ENCODE measurements at regions not wholly inside any gene's neighbourhood (a gene's known extent, or its start where the extent isn't known, plus 50 kb on each side); places are given as distances from the start of the nearest gene placed in this dataset.

DNA sequence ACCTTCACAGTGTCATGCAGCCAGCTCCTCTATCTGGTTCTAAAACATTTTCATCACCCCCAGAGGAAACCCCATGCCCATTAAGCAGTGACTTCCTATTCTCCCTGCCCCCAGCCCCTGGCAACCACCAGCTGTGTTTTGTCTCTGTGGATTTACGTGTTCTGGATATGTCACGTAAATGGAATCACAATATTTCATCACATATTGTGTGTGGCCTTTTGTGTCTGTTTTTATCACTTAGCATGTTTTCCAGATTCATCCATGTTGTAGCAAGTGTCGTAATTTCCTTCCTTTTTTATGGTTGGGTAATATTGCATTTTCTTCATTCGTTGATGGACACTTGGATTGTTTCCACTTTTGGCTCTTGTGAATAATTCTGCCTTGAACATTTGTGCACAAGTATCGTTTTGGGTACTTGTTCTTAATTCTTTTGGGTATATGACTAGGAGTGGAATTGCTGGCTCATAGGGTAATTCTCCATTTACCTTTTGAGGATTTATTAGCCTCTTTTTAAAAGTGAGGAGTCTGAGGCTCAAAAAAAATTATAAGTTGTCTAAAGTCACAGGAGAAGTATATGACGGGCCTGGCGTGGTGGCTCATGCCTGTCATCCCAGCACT lies 127.0 kb downstream of the MRPS6 start:
- TF ChIP-seq, protein P1, sequence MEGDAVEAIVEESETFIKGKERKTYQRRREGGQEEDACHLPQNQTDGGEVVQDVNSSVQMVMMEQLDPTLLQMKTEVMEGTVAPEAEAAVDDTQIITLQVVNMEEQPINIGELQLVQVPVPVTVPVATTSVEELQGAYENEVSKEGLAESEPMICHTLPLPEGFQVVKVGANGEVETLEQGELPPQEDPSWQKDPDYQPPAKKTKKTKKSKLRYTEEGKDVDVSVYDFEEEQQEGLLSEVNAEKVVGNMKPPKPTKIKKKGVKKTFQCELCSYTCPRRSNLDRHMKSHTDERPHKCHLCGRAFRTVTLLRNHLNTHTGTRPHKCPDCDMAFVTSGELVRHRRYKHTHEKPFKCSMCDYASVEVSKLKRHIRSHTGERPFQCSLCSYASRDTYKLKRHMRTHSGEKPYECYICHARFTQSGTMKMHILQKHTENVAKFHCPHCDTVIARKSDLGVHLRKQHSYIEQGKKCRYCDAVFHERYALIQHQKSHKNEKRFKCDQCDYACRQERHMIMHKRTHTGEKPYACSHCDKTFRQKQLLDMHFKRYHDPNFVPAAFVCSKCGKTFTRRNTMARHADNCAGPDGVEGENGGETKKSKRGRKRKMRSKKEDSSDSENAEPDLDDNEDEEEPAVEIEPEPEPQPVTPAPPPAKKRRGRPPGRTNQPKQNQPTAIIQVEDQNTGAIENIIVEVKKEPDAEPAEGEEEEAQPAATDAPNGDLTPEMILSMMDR (IDR thresholded peaks at IDR 0.05; ENCODE audit: low read length, missing control alignments) = no peak
- peak; percentile 85 for DNase-seq (ENCODE audit: low read depth)
- no peak overlapping the region for H3K4me3 ChIP-seq (replicated peaks; ENCODE audit: low read depth, low read length)

DNA sequence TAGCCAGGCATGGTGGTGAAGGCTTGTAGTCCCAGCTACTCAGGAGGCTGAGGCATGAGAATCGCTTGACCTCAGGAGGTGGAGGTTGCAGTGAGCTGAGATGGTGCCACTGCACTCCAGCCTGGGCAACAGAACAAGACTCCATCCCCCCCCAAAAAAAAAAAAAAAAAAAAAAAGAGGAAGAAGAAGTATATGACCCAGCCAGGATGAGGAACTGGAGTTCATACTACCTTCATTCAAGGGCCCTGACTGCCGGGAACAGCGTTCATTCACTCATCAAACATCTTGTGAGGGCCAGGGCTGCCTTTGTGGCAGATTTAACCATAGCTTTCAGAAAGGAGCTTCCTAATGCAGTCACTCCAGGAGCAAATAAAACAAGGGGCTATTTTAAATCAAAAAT lies 127.6 kb downstream of the MRPS6 start:
- no peak for DNase-seq (ENCODE audit: low read depth)
- H3K4me3 ChIP-seq (replicated peaks; ENCODE audit: low read depth, low read length) = no peak overlapping the region
- TF ChIP-seq, protein P1 (IDR thresholded peaks at IDR 0.05; ENCODE audit: low read length, missing control alignments) = no peak

DNA sequence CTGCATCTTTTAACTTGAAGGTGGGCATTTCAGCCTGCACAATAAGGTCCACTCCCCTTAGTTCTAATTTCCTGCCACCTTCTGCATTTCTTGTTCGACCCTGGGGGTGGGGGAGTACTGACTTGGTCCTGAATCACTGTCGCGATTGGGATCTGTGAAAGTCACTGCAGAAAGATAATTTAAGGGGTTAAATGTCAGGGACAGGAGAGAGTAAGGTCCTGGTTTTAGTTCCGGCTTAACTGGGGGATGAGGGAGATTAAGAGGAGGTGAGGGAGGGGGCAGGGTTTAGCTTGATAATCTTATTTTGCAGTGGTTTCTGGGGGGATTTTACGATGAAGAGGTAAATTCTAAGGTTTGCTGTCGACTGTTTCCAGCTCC lies 128.1 kb downstream of the MRPS6 start:
- H3K4me3 ChIP-seq (replicated peaks; ENCODE audit: low read depth, low read length) = peak overlapping the region; percentile 52
- DNase-seq (ENCODE audit: low read depth) = no peak
- TF ChIP-seq, protein P1 (IDR thresholded peaks at IDR 0.05; ENCODE audit: low read length, missing control alignments) = no peak

DNA sequence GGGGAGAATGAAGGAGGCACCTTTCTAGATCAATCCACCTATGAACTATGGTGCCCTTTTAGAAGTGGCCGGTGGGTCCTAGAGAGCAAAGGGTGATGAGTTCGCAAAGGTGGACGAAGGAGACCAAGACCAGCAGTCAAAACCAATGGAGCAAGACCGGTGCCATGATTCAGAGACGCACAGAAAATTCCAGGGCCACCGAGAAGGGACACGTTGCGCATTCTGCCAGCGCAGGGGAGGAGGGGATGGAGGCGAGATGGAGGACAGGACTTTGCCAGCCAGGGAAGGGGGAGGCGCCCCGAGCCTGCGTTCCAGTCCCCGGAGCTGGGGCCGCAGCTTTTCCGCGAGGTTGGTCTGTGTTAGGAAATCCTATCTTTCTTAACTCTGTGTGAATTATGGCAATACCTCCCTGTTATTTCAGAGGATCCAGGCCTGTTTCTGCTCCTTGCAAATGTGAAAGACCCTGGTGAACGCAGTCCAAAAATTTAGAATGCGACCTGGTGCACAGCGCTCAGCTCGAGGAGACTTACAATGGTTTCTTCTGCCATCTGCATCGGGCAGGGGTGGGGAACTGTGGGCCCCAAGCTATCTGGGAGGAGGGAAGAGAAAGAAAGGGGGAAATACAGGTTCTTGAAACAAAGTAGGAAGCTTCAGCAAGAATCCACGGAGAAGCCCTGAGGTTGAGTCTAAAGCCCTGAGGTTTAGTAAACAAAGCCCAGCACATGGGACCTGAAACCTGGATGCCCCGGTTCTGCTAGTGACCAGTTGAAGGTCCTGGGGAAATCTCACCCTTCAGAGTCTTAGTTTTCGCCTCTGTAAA lies 129.4 kb downstream of the MRPS6 start:
- TF ChIP-seq, protein P1 (IDR thresholded peaks at IDR 0.05; ENCODE audit: low read length, missing control alignments) = no peak
- DNase-seq (ENCODE audit: low read depth) = peak; percentile 24
- H3K4me3 ChIP-seq (replicated peaks; ENCODE audit: low read depth, low read length) = peak overlapping the region; percentile 52

DNA sequence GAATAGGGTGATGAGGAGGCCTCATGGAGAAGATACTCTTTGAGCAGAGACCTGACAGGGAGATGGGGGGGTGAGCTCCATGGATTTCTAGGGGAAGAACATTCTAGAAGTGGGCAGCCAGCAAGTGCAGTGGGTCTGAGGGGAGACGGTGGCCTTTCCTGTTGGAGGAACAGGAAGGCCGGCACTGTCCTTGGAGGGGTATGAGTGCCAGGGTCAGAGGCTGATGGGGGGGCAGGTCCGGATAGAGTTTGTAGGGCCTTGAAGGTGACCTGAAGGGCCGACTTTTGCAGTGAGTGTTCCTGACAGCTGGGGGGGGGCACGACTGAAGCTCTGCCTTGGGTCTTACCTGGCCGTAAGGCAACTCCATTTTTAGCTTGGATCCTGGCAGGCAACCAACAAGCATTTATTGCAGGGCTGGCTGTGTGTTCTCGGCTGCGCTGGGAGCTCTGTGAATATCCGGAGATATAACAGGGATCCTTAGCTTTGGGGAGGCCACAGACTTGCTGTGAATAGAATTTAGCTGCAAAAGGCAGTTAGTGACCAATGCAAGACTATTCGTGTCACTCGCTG lies 130.6 kb downstream of the MRPS6 start:
- DNase-seq (ENCODE audit: low read depth) = no peak
- TF ChIP-seq, protein P1 (IDR thresholded peaks at IDR 0.05; ENCODE audit: low read length, missing control alignments) = no peak
- H3K4me3 ChIP-seq (replicated peaks; ENCODE audit: low read depth, low read length) = no peak overlapping the region

DNA sequence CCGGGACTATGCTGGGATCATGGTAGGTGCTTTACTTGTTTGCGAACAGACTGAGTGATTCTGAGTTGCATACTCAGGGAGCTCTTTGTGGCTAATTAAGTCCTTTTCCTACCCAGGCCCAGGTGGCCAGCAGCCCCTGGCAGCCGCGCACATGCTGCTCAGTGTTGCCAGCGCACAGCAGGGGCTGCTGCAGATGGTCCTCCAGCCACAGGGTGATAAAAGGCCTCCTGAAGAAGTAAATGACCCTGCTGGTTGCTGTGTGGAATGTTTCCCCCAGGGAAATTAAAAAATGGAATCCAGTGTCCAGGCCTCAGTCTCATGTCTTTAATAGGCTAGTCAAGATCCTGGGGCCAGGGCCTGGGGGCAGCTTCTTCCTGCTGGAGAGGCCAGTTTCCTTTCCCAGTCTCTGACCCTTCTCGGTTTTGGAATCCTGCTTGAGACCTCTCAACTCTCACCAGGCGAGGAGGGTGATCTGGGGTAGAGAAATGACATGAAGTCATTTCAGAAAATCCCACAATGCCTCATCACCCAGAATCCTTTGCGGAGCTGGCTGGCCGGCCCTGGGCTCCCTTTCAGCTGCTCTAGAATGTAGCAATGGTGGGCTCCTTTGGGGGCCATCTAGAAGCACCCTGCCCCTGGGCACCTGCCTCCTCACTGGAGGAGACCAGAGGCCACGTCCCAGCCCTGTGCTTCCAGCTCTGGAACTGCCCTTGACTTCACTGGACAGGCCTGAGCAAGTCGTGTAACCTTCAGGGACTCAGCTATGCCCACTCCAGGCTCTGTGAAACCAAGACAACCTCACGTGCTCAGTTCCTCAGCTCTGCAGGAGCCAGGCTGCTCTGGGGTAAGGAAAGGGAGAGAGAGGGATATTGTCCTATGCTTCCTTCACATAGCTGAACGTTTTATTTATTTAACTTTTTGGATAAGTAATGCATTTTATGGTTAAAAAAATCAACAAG lies 131.4 kb downstream of the MRPS6 start:
- DNase-seq (ENCODE audit: low read depth) = no peak
- no peak overlapping the region for H3K4me3 ChIP-seq (replicated peaks; ENCODE audit: low read depth, low read length)
- TF ChIP-seq, protein P1 (IDR thresholded peaks at IDR 0.05; ENCODE audit: low read length, missing control alignments) = no peak

Measured in fibroblast of pulmonary artery (primary cell).